Activated CD8-positive, alpha-beta T cell treated with anti-CD3 and anti-CD28 coated beads for 36 hours (primary cell): ENCODE measurements at regions not wholly inside any gene's neighbourhood (a gene's known extent, or its start where the extent isn't known, plus 50 kb on each side); places are given as distances from the start of the nearest gene placed in this dataset.

Experiments
- ATAC-seq: fragments of 200-7000 bp; cut with Tn5 transposase; one replicate; pipeline ENCODE4 v1.10.0; 2021; ENCODE audit warnings: mild to moderate bottlenecking, moderate library complexity
- CTCF ChIA-PET: fragments of 350-600 bp; sonication (Branson Sonifier 250); formaldehyde crosslinking; loops from one replicate; lab custom pipeline; 2021; ENCODE audit warnings: antibody characterized with exemption; lab: Charles Lee
- POLR2A ChIA-PET: fragments of 350-600 bp; sonication (Branson Sonifier 250); formaldehyde crosslinking; loops from one replicate; lab custom pipeline; 2021; ENCODE audit warnings: antibody characterized with exemption; lab: Charles Lee
- DNase-seq: peaks from one replicate; pipeline ENCODE4 v3.0.0-alpha.2; 2020
- H3K27ac Mint-ChIP-seq: one replicate; pipeline ENCODE4 v1.8.0; 2021; ENCODE audit warnings: mild to moderate bottlenecking, mixed read lengths
- H3K27me3 Mint-ChIP-seq: one replicate; pipeline ENCODE4 v1.8.0; 2021; ENCODE audit warnings: mixed read lengths
- H3K36me3 Mint-ChIP-seq: one replicate; pipeline ENCODE4 v1.8.0; 2021; ENCODE audit warnings: low read depth, mixed read lengths
- H3K4me1 Mint-ChIP-seq: one replicate; pipeline ENCODE4 v1.8.0; 2021; ENCODE audit warnings: low read depth, mixed read lengths
- H3K4me3 Mint-ChIP-seq: one replicate; pipeline ENCODE4 v1.8.0; 2021; ENCODE audit warnings: mild to moderate bottlenecking, moderate library complexity, mixed read lengths
- H3K9me3 Mint-ChIP-seq: one replicate; pipeline ENCODE4 v1.8.0; 2021; ENCODE audit warnings: mixed read lengths
- CTCF ChIP-seq: fragments of 200-600 bp; IDR thresholded peaks from one replicate; pipeline ENCODE4 v1.8.0; 2022; ENCODE audit warnings: antibody characterized with exemption, mild to moderate bottlenecking
- intact Hi-C: fragments of 100-400 bp; cut with micrococcal nuclease; formaldehyde crosslinking; loops from one replicate; pipeline ENCODE4 v1.10.0; 2022

- Mint-ChIP-seq H3K9me3 (peaks cover 3% of the 10 kb centered on the region), H3K27ac (no peak overlapping the region), H3K36me3 (no peaks in the 10 kb centered on the region), H3K27me3 (no peaks in the 10 kb centered on the region), H3K4me1 (no peaks in the 10 kb centered on the region), H3K4me3 (no peak overlapping the region)
- DNase-seq: no peak
- no peak for TF ChIP-seq CTCF
- CTCF ChIA-PET: no interaction called here
- no peak for ATAC-seq
- POLR2A ChIA-PET: no interaction called here
- intact Hi-C loops: no loop called here
Observed at GRCh38 chr4:32136081-32136787, 1416.1 kb downstream of the PCDH7 start.

GRCh38 chr4:32140636-32141035 is 1420.5 kb downstream of the PCDH7 start:
- DNase-seq (no peak), ATAC-seq (no peak)
- Mint-ChIP-seq H3K36me3 (no peaks in the 10 kb centered on the region), H3K27me3 (no peaks in the 10 kb centered on the region), H3K4me1 (no peaks in the 10 kb centered on the region), H3K4me3 (no peak overlapping the region), H3K27ac (no peak overlapping the region), H3K9me3 (peaks cover 12% of the 10 kb centered on the region)
- ChIA-PET POLR2A (no interaction called here), CTCF (no interaction called here)
- intact Hi-C loops: no loop called here
- TF ChIP-seq CTCF: no peak

- CTCF ChIA-PET: no interaction called here
- peaks cover 12% of the 10 kb centered on the region for H3K9me3 Mint-ChIP-seq
Observed at GRCh38 chr4:32142075-32142474, 1421.9 kb downstream of the PCDH7 start.

GRCh38 chr4:32145987-32146386 is 1425.8 kb downstream of the PCDH7 start:
- Mint-ChIP-seq H3K9me3 (peaks cover 16% of the 10 kb centered on the region), H3K4me1 (no peaks in the 10 kb centered on the region), H3K4me3 (no peak overlapping the region), H3K27me3 (no peaks in the 10 kb centered on the region), H3K36me3 (no peaks in the 10 kb centered on the region), H3K27ac (no peak overlapping the region)
- ChIA-PET POLR2A (no interaction called here), CTCF (no interaction called here)
- TF ChIP-seq CTCF: no peak
- DNase-seq (no peak), ATAC-seq (no peak)
- intact Hi-C loops: no loop called here

More at GRCh38 chr4:32142075-32142474, 1421.9 kb downstream of the PCDH7 start:
- no peaks in the 10 kb centered on the region for H3K4me1 Mint-ChIP-seq
- no peaks in the 10 kb centered on the region for H3K27me3 Mint-ChIP-seq
- no peak for ATAC-seq
- H3K36me3 Mint-ChIP-seq: no peaks in the 10 kb centered on the region
- DNase-seq: no peak
- POLR2A ChIA-PET: no interaction called here
- TF ChIP-seq CTCF: no peak
- intact Hi-C loops: no loop called here
- H3K4me3 Mint-ChIP-seq: no peak overlapping the region
- H3K27ac Mint-ChIP-seq: no peak overlapping the region

GRCh38 chr4:32147446-32148085 is 1427.4 kb downstream of the PCDH7 start:
- POLR2A ChIA-PET: no interaction called here
- no peaks in the 10 kb centered on the region for H3K36me3 Mint-ChIP-seq
- H3K27ac Mint-ChIP-seq: no peak overlapping the region
- CTCF ChIA-PET: no interaction called here
- ATAC-seq (no peak), DNase-seq (no peak)
- no peaks in the 10 kb centered on the region for H3K4me1 Mint-ChIP-seq
- H3K9me3 Mint-ChIP-seq: peaks cover 16% of the 10 kb centered on the region
- no peak overlapping the region for H3K4me3 Mint-ChIP-seq
- H3K27me3 Mint-ChIP-seq: no peaks in the 10 kb centered on the region
- intact Hi-C loops: no loop called here
- no peak for TF ChIP-seq CTCF
